GM12878 (cell line): ENCODE measurements at regions not wholly inside any gene's neighbourhood (a gene's known extent, or its start where the extent isn't known, plus 50 kb on each side); places are given as distances from the start of the nearest gene placed in this dataset.

Source experiments
- FOXK2 ChIP-seq: fragments of 450-650 bp; IDR thresholded peaks from 2 replicates; pipeline ENCODE4 v1.6.1; 2017; ENCODE audit warnings: mild to moderate bottlenecking, moderate library complexity
- HCFC1 ChIP-seq: fragments of 150-350 bp; IDR thresholded peaks from 2 replicates; pipeline ENCODE4 v1.6.1; 2014; ENCODE audit warnings: low read length
- HDAC2 ChIP-seq: fragments of 200-600 bp; sonication (generic); IDR thresholded peaks from 2 replicates; pipeline ENCODE4 v1.6.1; 2017
- IRF5 ChIP-seq: fragments of 450-650 bp; IDR thresholded peaks from 2 replicates; pipeline ENCODE4 v1.6.1; 2017; ENCODE audit warnings: borderline replicate concordance
- JUND ChIP-seq: IDR thresholded peaks from 2 replicates; pipeline ENCODE4 v1.6.1; 2012; ENCODE audit warnings: low read depth, mild to moderate bottlenecking, low read length, improper control_type of control experiment, moderate library complexity
- NBN ChIP-seq: fragments of 450-650 bp; IDR thresholded peaks from 2 replicates; pipeline ENCODE4 v1.6.1; 2016
- POLR2A ChIP-seq: IDR thresholded peaks from 2 replicates; pipeline ENCODE4 v1.6.1; 2011; ENCODE audit warnings: low read depth, mild to moderate bottlenecking, low read length
- PRDM15 ChIP-seq: fragments of 450-650 bp; formaldehyde crosslinking; IDR thresholded peaks from 2 replicates; pipeline ENCODE4 v1.4.0; 2020; ENCODE audit warnings: mild to moderate bottlenecking, moderate library complexity
- ZNF687 ChIP-seq: fragments of 450-650 bp; IDR thresholded peaks from 2 replicates; pipeline ENCODE4 v1.6.1; 2017; ENCODE audit warnings: mild to moderate bottlenecking, moderate library complexity

- TF ChIP-seq ZNF687 (no peak), NBN (no peak), IRF5 (no peak), HDAC2 (no peak), POLR2A (no peak), PRDM15 (CRISPR knock-in tag) (no peak), FOXK2 (no peak), JUND (no peak), HCFC1 (no peak)
Measured at GRCh38 chr5:124560370-124560769, 186.1 kb downstream of the ZNF608 start (continued).
